Activated CD4-positive, CD25-positive, alpha-beta regulatory T cell treated with anti-CD3 and anti-CD28 coated beads, Interleukin-2, amount 50 U/mL, for 24 hours (primary cell): ENCODE measurements at regions not wholly inside any gene's neighbourhood (a gene's known extent, or its start where the extent isn't known, plus 50 kb on each side); places are given as distances from the start of the nearest gene placed in this dataset.
A peak's percentile ranks its signal among the peaks of the same experiment; 100 is the strongest.

Experiments
- ATAC-seq, 2 donors: fragments of 150-1000 bp; cut with Tn5 transposase; one replicate each; pipeline ENCODE4 v1.10.0; 2021; ENCODE audit warnings: mild to moderate bottlenecking in 1 of 2, moderate library complexity in 1 of 2

DNA sequence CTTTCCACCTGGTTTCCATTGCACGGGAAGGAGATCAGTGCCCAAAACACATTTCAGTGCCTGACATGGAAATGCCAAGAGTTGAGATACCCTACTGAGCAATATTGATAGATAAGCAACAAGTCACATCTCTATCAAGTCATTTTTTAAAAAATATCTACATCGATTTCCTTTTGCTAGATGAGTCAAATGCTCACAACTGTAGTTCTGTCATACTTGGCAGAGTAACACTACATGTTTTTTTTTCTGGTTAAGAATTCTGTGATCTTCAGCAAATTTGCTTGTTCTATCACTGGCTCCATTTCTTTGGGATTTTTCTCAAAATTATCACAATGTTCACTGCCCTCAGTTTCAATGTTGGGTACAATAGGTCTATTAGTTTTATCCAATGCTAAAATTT, 145.4 kb downstream of the ZC3H11B start:
- ATAC-seq, result no peak

DNA sequence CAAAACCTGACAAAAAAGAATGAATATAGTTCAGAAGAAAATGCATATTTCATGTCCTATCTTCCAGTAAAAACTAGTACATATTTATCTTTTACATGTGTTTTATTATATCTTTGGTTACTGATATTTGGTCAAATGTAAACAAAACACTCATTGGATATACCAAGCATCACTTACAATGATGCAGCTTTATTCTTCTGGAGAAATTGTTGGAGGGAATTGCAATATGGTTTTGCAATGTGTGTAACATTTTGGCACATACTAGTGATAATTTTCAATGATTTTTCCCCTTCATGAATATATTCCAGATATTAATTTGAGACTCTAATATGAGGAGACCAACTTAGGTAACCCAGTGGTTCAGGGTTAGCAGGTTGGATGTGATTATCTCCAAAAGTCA, 146.1 kb downstream of the ZC3H11B start:
- no peak for ATAC-seq

DNA sequence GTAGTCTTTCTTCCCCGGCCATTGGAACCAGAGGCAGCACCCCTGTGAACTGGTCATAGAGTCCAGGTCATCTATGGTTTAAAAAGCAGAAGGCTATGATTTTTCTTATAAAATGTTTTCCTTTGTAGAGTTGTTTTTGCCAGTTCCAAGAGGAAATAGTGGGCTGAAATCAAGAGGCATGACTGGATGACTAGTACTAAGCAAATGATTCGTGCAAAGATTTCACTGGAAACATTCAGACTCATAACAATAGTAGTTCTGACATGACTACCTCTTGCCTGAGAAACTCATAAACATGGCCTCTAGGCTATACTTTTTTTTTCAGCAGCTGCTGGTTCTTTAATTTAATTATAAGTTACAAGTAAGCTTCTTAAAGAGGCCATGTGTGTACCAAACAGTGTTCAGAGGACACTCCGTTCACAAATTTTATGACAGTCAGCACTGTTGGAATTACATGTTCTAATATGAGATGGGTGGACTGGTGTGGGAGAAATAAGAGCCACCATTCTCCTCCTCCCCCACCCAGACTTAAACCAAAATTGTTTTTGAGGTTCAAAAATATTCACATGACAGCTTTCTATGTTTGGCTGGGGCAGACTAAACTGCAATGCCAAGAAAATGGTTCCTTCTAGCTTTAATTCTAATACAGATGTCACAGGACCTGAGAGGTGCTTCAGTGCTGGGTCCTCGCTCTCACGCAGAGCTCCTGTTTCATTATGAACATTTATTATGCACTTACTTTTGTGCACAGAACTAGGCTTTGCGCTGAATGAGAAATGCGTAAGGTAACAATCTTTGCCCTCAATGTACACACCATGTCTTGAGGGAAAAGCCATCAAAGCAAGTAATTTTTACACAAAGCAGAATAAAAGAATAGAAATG, 147.5 kb downstream of the ZC3H11B start:
- ATAC-seq, result peak; percentile 28 to 39

DNA sequence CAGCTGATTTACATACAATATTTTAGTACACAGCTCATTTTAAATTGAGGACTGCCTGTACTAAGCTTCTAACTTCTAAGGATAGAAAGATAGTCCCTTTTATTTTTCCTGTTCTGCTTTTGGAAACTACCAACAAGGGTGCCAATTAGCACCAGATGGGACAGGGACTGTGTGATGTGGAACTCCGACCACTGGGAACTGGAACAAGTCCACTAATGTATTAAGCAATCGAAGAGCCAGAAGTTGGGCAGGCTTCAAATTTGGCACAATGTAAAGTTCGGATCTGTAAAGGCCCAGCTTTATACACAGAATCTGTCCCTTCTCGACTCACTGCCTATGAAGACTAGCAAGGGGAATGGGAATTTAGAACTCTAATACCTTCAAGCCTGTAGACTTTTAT, 149.3 kb downstream of the ZC3H11B start:
- ATAC-seq, result no peak

DNA sequence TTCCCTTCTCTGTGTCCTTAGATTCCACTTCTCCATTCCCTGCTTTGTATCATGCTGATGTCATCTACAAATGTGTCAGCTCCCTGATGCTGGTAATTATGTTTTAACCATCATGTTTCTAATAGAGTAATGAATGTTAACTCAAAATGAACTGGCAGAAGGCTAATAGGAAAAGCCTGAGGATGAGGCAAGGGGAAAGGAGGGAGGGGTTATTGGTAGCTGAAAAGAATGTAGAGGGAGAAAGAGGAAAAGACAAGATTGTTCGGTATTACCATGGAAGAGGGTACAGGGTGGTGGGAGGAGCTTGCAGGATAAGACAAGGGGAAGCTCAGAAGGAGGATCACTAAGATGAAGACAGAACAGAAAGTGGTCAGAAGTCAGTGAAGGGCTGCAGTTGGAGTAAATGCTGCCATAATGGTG, 150.9 kb downstream of the ZC3H11B start:
- no peak for ATAC-seq

DNA sequence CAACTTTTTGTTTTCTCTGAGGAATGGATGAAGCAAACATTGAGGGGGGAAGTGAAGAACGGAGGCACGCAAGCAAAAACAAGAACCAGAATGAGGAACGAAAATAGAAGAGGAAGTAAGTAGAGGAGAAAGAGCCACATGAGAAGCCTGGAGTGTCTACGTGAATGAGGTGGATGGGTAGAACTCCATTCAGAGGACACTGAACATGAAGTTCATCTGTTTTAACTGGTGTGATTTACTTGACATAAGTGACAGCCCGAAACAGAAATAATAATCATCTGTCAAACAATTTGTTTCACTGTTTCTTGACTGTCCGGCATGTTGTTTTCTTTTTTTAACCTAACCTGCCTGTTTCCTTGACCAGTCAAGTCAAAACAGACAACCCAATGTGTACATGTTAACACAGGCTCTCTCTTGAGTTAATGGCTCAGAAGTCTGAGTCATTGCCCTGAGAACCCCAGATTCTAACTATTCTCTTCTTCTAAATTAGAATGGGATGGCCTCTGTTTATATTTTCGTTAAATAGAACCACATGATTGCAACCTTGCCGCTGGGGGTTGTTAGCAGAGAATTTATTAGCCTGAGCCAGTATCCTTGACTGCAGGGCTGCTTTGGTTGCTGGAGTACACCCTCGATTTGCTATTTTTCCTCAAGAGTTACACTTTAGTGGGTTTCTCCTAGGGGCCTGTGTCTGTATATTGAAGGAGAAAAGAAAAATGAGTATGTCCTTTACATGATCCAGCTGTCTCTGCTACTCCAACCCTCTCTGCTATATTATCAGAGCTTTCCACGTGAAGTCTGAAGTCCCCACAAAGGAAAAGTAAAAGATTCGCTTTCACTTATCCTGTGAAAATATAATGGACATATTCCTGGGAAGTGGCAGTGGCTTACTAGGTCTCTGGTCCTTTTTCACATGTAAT, 151.7 kb downstream of the ZC3H11B start:
- peak in 1 of 2 donors; percentile 36 for ATAC-seq

DNA sequence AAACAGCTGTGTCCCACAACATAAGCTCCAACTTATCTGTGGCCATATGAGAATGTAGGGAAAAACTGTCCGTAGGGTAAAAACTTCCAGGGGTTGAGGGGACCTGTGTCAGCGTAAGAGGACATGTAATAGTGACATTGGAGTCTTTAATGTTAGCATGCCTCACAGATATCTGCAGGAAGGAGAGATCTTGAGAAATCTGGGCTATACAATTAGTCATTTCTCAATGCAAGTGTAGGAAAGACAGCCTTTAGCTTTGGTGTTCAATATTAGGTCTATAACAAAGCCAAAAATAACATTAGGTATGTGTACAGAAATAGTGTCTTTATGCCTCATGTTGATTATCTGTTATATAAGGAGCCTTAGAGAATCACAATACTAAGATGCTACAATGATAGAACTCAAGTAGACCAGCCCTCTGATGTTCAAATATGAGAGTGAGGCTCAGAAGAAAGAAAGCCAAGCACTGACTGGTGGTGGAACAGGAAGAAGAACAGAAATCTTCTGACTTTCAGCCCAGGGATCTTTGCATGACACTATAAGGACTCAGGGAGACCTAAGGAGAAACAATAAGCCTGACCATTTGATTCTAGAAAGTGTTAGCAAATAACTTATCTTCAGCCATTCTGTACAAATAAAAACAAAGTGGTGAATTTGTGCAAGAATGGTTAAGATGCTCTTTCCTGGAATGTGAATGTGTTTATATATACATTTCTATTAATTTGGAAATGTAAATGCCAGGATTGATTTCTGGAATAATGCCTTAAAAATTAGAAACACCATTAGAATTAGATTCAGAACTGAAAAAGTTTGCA, 152.6 kb downstream of the ZC3H11B start:
- no peak for ATAC-seq

DNA sequence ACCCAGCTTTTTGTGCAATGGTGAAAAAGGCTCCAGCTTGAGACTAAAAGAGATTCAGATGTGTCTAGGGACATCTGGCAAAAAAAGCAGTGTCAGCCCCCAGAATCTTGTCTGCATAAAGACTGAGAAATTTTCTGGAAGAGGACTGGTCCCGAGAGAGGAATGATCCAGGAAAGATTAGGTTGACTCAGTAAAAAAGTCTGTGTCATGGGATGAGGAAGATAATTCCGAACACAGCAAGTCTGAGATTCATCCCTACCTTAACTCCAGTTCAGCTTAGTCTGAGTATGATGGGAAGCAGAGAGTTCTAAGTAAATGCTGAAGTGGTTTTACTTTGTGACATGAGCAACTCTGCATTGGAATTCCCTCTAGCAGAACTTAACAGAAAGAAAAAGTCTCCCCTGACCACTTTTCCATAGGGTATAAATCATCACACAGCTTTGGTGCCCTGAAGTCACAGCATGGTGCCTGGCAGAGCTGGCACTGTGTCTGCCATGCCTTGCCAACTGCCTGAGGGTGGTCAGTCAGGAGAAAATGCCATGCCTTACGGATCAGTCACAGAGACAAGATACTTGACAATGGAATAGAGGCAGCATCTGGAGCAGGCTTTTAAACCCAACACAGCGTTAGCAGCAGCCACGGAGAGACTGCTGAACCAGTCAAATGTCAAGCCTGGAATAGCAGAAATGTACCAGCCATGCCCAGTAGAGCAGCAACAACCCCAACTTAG, 153.4 kb downstream of the ZC3H11B start:
- no peak for ATAC-seq

DNA sequence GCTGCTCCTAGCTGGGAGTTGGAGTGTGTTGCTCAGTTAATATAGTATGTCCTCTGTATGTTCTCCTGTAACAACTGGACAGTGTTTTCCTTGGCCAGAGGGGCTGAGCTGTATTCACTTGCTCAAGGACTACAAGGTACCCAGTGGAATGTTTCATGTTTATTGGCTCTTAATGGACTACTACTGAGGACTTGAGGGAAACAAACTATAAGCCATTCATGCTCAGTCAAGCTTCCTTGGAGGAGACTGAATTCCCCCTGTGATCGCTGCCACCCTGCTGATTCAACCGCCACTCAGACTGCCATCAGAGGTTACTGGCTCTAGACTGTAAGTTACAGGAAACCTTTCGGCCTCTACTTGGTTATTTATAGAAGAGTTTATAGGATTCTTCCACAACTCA, 166.6 kb downstream of the ZC3H11B start:
- no peak for ATAC-seq

DNA sequence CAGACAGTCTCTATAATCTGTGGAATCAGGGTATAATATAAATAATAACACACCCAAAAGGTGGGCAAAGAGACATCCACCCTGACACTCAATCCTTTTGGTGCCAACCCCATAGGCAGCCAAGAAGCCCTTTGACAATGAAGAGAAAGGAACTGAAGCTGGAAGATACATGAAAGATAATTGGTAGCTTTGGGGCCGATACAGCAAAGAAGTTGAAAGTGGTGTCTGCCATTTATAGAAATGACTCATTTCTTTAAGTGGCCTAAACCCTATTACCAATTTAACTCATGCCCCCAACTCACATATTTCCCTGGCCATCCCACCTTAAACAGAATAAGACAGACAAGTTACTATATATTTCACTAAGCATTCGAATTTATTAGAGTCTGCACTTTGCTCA, 167.0 kb downstream of the ZC3H11B start:
- ATAC-seq, result no peak

DNA sequence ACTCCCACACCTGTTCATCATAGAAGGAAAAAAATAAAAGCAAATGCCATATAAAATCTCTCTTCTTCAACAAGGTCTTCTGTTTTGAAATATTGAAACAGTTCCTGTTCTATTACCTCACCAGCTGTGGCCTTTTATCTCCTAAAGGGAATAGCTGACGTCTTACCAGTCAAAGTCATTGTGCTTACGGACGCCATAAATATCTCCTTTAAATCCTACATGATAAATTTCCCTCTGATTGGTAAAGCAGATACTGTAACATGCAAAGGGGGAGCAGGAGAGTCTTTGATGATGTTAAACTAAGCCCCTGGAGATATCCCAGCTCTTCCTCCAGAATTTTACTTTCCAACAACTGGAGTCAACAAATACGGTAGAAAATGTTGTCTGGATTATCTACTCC, 168.4 kb downstream of the ZC3H11B start:
- ATAC-seq, result no peak

DNA sequence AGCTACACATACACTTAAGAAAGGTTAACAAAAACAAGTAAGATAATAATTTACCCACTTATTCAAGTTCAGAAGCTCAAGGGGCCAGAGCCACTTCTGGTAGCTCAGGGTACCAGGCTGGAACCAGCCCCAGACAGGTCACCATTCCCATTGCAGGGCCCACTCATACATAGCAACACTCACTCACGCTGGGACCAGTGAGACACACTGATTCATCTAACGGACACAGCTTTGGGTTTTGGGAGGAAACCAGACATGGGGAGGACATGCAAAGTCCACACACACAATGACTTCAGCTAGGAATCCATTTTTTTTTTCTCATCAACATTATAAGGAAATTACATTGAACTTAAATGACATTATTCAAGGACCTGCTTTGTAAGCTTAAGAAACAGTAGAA, 169.1 kb downstream of the ZC3H11B start:
- ATAC-seq, result no peak

DNA sequence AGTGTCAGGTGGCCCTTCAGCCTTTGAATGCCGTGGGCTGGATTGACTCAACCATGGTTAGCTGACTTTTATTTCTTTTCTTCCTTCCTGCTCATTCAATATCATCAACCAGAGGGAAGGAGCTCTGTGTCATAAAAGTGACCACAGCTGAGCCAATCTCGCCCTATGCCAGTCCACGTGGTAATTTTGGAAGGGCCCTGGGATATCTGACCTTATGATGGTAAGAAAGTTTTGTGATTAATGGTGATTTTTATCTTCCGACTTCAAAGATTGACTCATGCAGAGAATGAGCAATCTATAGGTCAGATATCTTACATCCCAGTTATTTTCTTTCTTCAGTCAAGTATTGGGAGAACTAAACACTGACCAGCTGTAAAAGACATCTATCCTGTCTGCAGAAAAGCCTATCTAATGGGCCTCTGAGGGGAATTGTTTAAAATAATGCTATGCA, 170.3 kb downstream of the ZC3H11B start:
- ATAC-seq, result no peak

DNA sequence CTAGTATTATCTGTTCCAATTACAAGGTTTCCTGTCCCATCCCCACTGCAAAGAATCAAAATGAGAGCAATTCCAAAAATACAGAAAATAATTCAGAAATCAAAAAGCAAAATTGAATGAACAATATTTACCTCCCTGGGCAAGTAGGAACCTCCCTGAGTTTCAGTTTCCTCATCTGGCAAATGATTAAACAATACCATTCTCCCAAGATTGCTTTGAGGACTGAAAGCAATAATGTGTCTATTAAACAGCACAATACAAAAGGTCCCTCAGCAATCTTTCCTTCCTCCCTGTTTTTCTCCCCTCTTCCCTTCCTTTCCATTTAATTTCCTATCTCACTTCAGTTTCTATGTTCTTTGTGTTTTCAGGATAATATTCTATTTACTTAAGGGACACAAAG, 171.0 kb downstream of the ZC3H11B start:
- no peak for ATAC-seq

DNA sequence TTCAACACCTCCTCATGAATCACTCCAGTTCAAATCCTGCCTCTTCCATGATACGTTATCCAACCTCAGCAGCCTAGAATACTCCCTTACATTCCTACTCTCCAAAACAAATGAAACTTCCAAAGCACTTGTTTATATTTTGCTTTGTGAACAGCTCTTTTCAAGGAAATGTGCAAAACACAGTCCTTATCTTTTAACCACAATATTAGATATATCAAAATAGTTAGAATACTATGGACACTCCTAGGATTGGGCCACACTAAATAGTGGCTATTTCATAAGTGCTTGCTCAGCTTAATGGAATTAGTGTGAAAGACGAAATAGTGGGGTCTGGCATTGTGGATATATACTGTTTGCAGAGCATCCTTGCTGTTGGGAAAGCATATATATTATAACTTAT, 173.5 kb downstream of the ZC3H11B start:
- no peak for ATAC-seq

DNA sequence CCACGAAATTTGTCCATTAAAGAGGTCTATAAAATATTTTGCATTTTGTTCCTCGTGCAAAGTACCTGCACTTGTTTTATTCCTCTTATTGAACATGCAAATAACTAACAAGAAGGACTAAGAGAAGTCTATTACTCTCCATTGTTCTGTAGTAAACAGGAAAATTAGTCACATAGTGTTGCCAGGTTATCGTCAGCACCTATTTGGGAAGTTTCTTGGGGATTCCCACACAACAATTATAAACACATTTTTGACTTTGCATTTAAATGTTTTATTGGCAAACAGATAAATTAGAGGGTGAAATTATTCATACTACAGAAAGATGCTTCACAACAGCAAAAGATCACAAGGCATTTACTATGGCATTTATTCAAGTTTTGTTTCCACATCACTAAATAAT, 174.5 kb downstream of the ZC3H11B start:
- no peak for ATAC-seq

DNA sequence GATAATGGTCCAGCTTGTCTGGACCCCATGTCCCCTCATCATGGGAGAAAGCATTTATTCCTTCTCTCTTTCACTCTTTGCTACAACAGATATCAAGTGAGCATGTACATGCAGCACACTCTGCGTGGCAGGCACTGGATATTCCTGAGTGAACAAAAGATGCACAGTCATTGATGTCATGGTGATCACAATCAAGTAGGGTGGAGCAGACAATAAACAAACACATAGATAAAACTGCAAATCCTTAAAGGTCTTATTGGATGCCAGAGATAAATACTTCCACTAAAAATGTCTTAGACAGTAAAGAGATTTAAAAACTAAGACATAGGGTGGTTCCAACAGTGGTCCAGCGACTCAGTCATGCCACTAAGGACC, 178.0 kb downstream of the ZC3H11B start:
- ATAC-seq, result no peak

DNA sequence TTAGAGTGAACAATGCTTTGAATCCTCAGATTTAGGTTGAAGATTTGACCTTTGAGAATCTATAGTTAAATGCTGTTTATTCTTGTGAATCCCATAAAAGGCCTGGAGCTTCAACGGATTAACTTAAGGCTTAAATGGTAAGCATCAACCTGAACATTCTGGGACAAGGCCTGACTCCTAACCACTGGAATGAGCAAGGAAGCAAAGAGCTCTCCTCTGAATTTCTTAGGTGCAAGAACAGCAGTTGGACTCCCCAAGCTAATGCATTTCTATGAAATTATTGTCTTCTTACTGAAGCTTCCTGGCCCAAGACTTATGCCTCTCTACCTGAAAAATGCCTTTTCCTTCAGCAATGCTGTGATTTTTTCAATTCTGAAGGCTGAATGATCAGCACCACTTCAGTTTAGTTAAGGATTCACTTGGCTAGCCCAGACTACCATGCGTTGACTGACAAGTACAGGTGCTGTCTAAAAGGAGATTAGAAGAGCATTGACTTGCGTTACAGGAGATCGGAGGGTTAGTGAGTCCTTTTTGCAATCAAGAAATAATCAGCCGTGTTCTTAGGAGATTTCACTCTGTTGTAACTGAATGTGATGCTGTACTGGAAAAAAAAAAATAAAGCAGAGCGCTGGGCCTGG, 178.5 kb downstream of the ZC3H11B start:
- ATAC-seq, result no peak

DNA sequence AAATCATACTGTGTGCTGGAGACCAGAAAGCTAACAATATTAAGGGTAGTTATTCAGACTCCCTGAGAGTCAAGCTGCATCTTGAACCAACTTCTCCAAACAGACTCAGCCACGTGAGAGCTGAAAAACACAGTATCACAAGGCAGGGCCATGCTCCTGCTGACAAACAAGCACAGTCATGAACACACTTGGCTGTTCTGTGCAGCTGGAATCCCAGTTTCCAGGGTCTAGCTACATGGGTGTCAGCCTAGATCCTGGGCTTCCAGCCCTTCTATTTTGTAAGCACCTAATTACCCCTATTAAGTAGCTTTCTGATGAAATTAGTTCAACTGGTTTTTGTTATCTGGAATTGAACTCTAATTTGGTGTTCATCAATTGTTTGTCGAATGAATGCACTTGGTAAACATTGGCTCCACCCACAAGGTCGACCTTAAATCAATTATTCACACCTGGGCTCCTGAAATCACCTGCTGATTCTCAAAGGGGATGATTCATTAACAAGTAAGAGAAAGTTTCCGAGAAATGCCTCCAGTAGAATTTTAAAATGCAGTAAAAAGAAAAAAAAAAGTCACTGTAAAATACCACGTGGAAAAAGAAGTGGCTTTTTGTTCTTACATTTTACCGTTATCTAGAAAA, 179.3 kb downstream of the ZC3H11B start:
- no peak for ATAC-seq

DNA sequence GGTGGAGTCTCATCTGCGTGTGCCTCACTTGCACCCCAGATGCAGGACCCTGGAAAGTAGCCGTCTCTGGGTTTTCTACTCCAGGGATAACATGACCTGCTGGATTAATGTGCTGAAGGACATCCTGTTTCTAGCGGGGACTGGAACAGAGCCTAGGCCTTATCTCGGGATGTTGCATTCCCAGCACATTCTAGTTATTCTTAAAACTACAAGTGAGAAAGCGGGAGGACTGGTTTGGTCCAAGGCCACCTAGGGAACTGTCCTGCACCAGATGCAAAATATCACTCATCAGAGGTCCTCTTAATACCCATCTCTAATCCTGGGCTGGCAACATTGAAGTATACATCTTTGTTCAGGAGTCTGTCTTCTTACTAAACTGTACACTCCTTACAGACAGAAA, 179.9 kb downstream of the ZC3H11B start:
- no peak for ATAC-seq

DNA sequence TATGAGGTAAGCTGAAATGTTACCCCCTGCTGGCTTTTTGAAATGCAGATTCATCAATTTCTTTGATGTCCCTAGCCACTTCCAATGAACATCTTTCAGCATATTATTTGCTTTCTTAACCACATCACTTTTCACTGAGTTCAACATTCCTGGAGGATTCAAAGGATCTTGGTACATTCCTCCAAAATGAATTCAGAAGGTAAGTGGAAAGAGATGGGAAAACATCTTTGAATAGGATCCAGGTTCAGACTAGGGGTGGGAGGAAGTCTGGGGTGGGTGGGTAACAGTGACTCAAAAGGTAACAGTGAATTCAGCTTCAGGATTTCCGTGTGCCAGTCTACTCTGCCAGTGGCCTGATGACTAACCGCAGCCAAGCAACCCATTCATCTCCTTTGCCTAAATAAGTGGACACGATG, 180.7 kb downstream of the ZC3H11B start:
- ATAC-seq, result no peak
